H9 (cell line): ENCODE measurements at regions not wholly inside any gene's neighbourhood (a gene's known extent, or its start where the extent isn't known, plus 50 kb on each side); places are given as distances from the start of the nearest gene placed in this dataset.

Experiments
- DNase-seq: peaks from one replicate; pipeline ENCODE4 v3.0.0-alpha.2; 2017
- H2AFZ ChIP-seq: one replicate; pipeline ENCODE4 v1.6.1; 2013; ENCODE audit warnings: mild to moderate bottlenecking, low read length, control low read depth, moderate library complexity
- H2AK5ac ChIP-seq: 2 replicates; pipeline ENCODE4 v1.6.1; 2013; ENCODE audit warnings: low read length, control low read depth, mixed read lengths; ENCODE audit not compliant: insufficient read length
- H2BK120ac ChIP-seq: one replicate; pipeline ENCODE4 v1.6.1; 2013; ENCODE audit warnings: low read depth, mild to moderate bottlenecking, low read length, control low read depth, inconsistent platforms; ENCODE audit not compliant: poor library complexity, severe bottlenecking
- H2BK12ac ChIP-seq: 2 replicates; pipeline ENCODE4 v1.6.1; 2013; ENCODE audit warnings: low read length, control low read depth, mixed read lengths, low read depth; ENCODE audit not compliant: insufficient read length
- H2BK15ac ChIP-seq: 2 replicates; pipeline ENCODE4 v1.6.1; 2013; ENCODE audit warnings: low read depth, low read length, control low read depth
- H2BK20ac ChIP-seq: one replicate; pipeline ENCODE4 v1.6.1; 2013; ENCODE audit warnings: low read depth, mild to moderate bottlenecking, low read length, control low read depth, inconsistent platforms; ENCODE audit not compliant: poor library complexity, severe bottlenecking
- H2BK5ac ChIP-seq: 2 replicates; pipeline ENCODE4 v1.6.1; 2013; ENCODE audit warnings: low read length, control low read depth, mixed read lengths; ENCODE audit not compliant: insufficient read length
- H3K14ac ChIP-seq: 2 replicates; pipeline ENCODE4 v1.6.1; 2013; ENCODE audit warnings: low read length, control low read depth; ENCODE audit not compliant: insufficient read depth
- H3K18ac ChIP-seq: 2 replicates; pipeline ENCODE4 v1.6.1; 2013; ENCODE audit warnings: low read depth, mild to moderate bottlenecking, mixed read lengths, low read length, control low read depth; ENCODE audit not compliant: insufficient read length
- H3K23ac ChIP-seq: 2 replicates; pipeline ENCODE4 v1.6.1; 2013; ENCODE audit warnings: low read length, control low read depth, mixed read lengths, low read depth; ENCODE audit not compliant: insufficient read length
- H3K23me2 ChIP-seq: 2 replicates; pipeline ENCODE4 v1.6.1; 2013; ENCODE audit warnings: low read depth, mild to moderate bottlenecking, mixed read lengths, low read length, control low read depth; ENCODE audit not compliant: insufficient read length, poor library complexity, severe bottlenecking
- H3K27ac ChIP-seq: 2 replicates; pipeline ENCODE4 v1.5.1; 2013; ENCODE audit warnings: low read length, control low read depth, mixed read lengths, low read depth; ENCODE audit not compliant: insufficient read length
- H3K27me3 ChIP-seq: 2 replicates; pipeline ENCODE4 v1.6.1; 2013; ENCODE audit warnings: low read length, control low read depth, inconsistent platforms; ENCODE audit not compliant: insufficient read depth
- H3K4ac ChIP-seq: 2 replicates; pipeline ENCODE4 v1.6.1; 2013; ENCODE audit warnings: low read depth, mild to moderate bottlenecking, control low read depth, inconsistent platforms, low read length, moderate library complexity
- H3K4me1 ChIP-seq: 2 replicates; pipeline ENCODE4 v1.6.1; 2013; ENCODE audit warnings: low read length, control low read depth, inconsistent platforms; ENCODE audit not compliant: insufficient read depth
- H3K4me2 ChIP-seq: 2 replicates; pipeline ENCODE4 v1.6.1; 2013; ENCODE audit warnings: low read length, control low read depth, mixed read lengths; ENCODE audit not compliant: insufficient read length, insufficient read depth
- H3K56ac ChIP-seq: 2 replicates; pipeline ENCODE4 v1.6.1; 2013; ENCODE audit warnings: low read depth, mild to moderate bottlenecking, mixed read lengths, low read length, control low read depth; ENCODE audit not compliant: insufficient read length
- H3K79me1 ChIP-seq: 2 replicates; pipeline ENCODE4 v1.6.1; 2013; ENCODE audit warnings: low read depth, mild to moderate bottlenecking, moderate library complexity, low read length, control low read depth, inconsistent platforms; ENCODE audit not compliant: insufficient read depth, poor library complexity, severe bottlenecking
- H3K79me2 ChIP-seq: 2 replicates; pipeline ENCODE4 v1.6.1; 2013; ENCODE audit warnings: low read length, control low read depth, inconsistent platforms; ENCODE audit not compliant: insufficient read depth
- H3K9ac ChIP-seq: 2 replicates; pipeline ENCODE4 v1.6.1; 2013; ENCODE audit warnings: low read length, control low read depth, mixed read lengths; ENCODE audit not compliant: insufficient read length; ENCODE audit errors: extremely low read depth
- H3K9me3 ChIP-seq: one replicate; pipeline ENCODE4 v1.6.1; 2013; ENCODE audit warnings: low read depth, low read length, inconsistent platforms; ENCODE audit not compliant: control insufficient read depth
- H3T11ph ChIP-seq: one replicate; pipeline ENCODE4 v1.6.1; 2013; ENCODE audit warnings: mild to moderate bottlenecking, low read length, control low read depth, inconsistent platforms
- H4K20me1 ChIP-seq: one replicate; pipeline ENCODE4 v1.6.1; 2013; ENCODE audit not compliant: control insufficient read depth, insufficient read length, insufficient read depth
- H4K5ac ChIP-seq: 2 replicates; pipeline ENCODE4 v1.6.1; 2013; ENCODE audit warnings: low read depth, mild to moderate bottlenecking, mixed read lengths, low read length, control low read depth; ENCODE audit not compliant: insufficient read length
- H4K8ac ChIP-seq: replicated peaks from 2 replicates; pipeline ENCODE4 v1.6.1; 2013; ENCODE audit warnings: low read length, control low read depth, mixed read lengths, low read depth; ENCODE audit not compliant: insufficient read length
- H4K91ac ChIP-seq: 2 replicates; pipeline ENCODE4 v1.6.1; 2013; ENCODE audit warnings: low read depth, mild to moderate bottlenecking, moderate library complexity, mixed read lengths, low read length, control low read depth; ENCODE audit not compliant: insufficient read length
- H3K27ac Mint-ChIP-seq, 3 experiments: 2 replicates in 2 of 3; 3 replicates in 1 of 3; pipeline ENCODE4 v1.8.0; 2020 to 2021; ENCODE audit warnings: mixed read lengths in 3 of 3, mild to moderate bottlenecking in 1 of 3, moderate library complexity in 1 of 3
- H3K27me3 Mint-ChIP-seq: 2 replicates; pipeline ENCODE4 v1.8.0; 2021; ENCODE audit warnings: low read depth, mild to moderate bottlenecking, moderate library complexity, mixed read lengths
- H3K36me3 Mint-ChIP-seq, 3 experiments: 2 replicates in 2 of 3; 3 replicates in 1 of 3; pipeline ENCODE4 v1.8.0; 2020 to 2021; ENCODE audit warnings: low read depth in 3 of 3, mixed read lengths in 3 of 3; ENCODE audit not compliant: insufficient read depth in 1 of 3
- H3K4me1 Mint-ChIP-seq, 2 experiments: 2 replicates each; pipeline ENCODE4 v1.8.0; 2020; ENCODE audit warnings: mixed read lengths in 2 of 2
- H3K4me3 Mint-ChIP-seq, 2 experiments: 2 replicates in 1 of 2; 3 replicates in 1 of 2; pipeline ENCODE4 v1.8.0; 2020 to 2021; ENCODE audit warnings: mild to moderate bottlenecking in 2 of 2, mixed read lengths in 2 of 2, moderate library complexity in 1 of 2
- H3K9me3 Mint-ChIP-seq, 2 experiments: 2 replicates in 1 of 2; 3 replicates in 1 of 2; pipeline ENCODE4 v1.8.0; 2020; ENCODE audit warnings: mild to moderate bottlenecking in 2 of 2, mixed read lengths in 2 of 2, moderate library complexity in 1 of 2
- CTCF ChIP-seq: fragments of 200-600 bp; sonication (generic); conservative IDR thresholded peaks from 3 replicates; pipeline ENCODE4 v1.8.0; 2021; ENCODE audit warnings: antibody characterized with exemption, mild to moderate bottlenecking
- WGBS: extraction: QIAGEN DNeasy Blood & Tissue Kit; methylation state at CpG from one replicate; pipeline ENCODE4 v1.1.7; 2013; ENCODE audit warnings: missing lambda C conversion rate, low lambda C conversion rate, mixed read lengths; ENCODE audit not compliant: insufficient read length; ENCODE audit errors: extremely low coverage; 5-methylcytosine and 5-hydroxymethylcytosine counted together

DNA sequence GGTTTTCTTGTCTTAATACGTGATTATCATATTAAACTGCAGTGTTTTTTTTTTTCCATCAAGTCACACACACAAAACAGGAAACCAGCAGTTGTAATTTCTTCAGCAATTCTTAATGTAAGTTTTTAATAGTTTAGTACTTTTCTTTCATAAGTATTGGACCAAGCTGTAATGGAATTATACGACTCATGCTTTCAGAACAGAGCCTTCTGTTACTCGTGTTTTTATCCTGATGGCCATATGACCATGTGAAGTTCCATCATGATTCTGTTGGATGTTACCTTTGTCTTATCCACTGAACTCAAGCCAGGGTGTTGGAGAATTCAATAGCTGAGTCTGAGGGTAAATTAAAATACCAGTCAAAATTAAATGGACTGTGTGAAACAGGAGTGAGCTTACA lies 72.0 kb upstream of the S1PR1 start:
- no peaks in the 10 kb centered on the region for H3K79me1 ChIP-seq
- H2AK5ac ChIP-seq, result no peak overlapping the region
- H3K18ac ChIP-seq, result no peak overlapping the region
- no peak overlapping the region for H4K91ac ChIP-seq
- Mint-ChIP-seq H3K27me3 (no peaks in the 10 kb centered on the region), H3K36me3 (no peaks in the 10 kb centered on the region), H3K27ac (no peak overlapping the region), H3K4me3 (no peak overlapping the region), H3K9me3 (no peaks in the 10 kb centered on the region), H3K4me1 (peaks cover 8 to 15% of the 10 kb centered on the region in 2 experiments)
- H3K4me1 ChIP-seq, result no peaks in the 10 kb centered on the region
- H2BK15ac ChIP-seq, result no peak overlapping the region
- no peak overlapping the region for H3K23ac ChIP-seq
- H4K5ac ChIP-seq, result no peak overlapping the region
- TF ChIP-seq CTCF, result no peak
- H3K23me2 ChIP-seq, result no peaks in the 10 kb centered on the region
- WGBS, result no CpG with 5 or more reads among the region's 3 CpGs
- no peak overlapping the region for H3K14ac ChIP-seq
- no peaks in the 10 kb centered on the region for H4K20me1 ChIP-seq
- H3K9me3 ChIP-seq, result no peaks in the 10 kb centered on the region
- H3K4ac ChIP-seq, result no peak overlapping the region
- H3K27ac ChIP-seq, result no peak overlapping the region
- no peak overlapping the region for H3K9ac ChIP-seq
- no peak overlapping the region for H2BK20ac ChIP-seq
- DNase-seq, result no peak
- no peak overlapping the region for H3T11ph ChIP-seq
- H2BK120ac ChIP-seq, result no peak overlapping the region
- H2BK12ac ChIP-seq, result no peak overlapping the region
- no peak overlapping the region for H3K4me2 ChIP-seq
- no peaks in the 10 kb centered on the region for H3K79me2 ChIP-seq
- H2AFZ ChIP-seq, result no peak overlapping the region
- no peak overlapping the region for H4K8ac ChIP-seq
- no peaks in the 10 kb centered on the region for H3K27me3 ChIP-seq
- no peak overlapping the region for H3K56ac ChIP-seq
- H2BK5ac ChIP-seq, result no peak overlapping the region
